Panc1 (cell line): ENCODE measurements at regions not wholly inside any gene's neighbourhood (a gene's known extent, or its start where the extent isn't known, plus 50 kb on each side); places are given as distances from the start of the nearest gene placed in this dataset.

Source experiments
- ATAC-seq: fragments of 200-7000 bp; cut with Tn5 transposase; 2 replicates; pipeline ENCODE4 v1.9.1; 2020; ENCODE audit warnings: mild to moderate bottlenecking, moderate library complexity
- BruUV-seq: library from RNA; stranded (reverse); fragments of 400-500 nt; replicated peaks from 2 replicates; lab custom pipeline; 2021; lab: Mats Ljungman, UMichigan
- CTCF ChIA-PET: fragments of 300-600 bp; sonication (Branson Sonifier 250); formaldehyde crosslinking; loops from one replicate; lab custom pipeline; 2022; ENCODE audit warnings: antibody characterized with exemption; lab: Charles Lee
- POLR2A ChIA-PET: fragments of 300-600 bp; sonication (Branson Sonifier 250); formaldehyde crosslinking; loops from one replicate; lab custom pipeline; 2022; ENCODE audit warnings: antibody characterized with exemption; lab: Charles Lee
- DNase-seq: peaks from one replicate; pipeline ENCODE4 v3.0.0-alpha.2; 2010; ENCODE audit warnings: low read depth, low spot score
- H3K27ac ChIP-seq: 2 replicates; pipeline ENCODE4 v1.5.1; 2011; ENCODE audit warnings: mild to moderate bottlenecking, low read length, inconsistent platforms
- H3K27me3 ChIP-seq: fragments of 200-500 bp; sonication (Bioruptor generic); 2 replicates; pipeline ENCODE4 v1.6.0; 2014; ENCODE audit warnings: low read length, inconsistent platforms; ENCODE audit not compliant: control insufficient read depth, insufficient read depth
- H3K36me3 ChIP-seq: fragments of 200-500 bp; sonication (Bioruptor generic); 2 replicates; pipeline ENCODE4 v1.5.1; 2014; ENCODE audit warnings: inconsistent platforms, mild to moderate bottlenecking, low read length, moderate library complexity; ENCODE audit not compliant: control insufficient read depth, insufficient read depth
- H3K4me1 ChIP-seq: 2 replicates; pipeline ENCODE4 v1.5.1; 2011; ENCODE audit warnings: inconsistent platforms, mild to moderate bottlenecking, low read length, moderate library complexity; ENCODE audit not compliant: control insufficient read depth, insufficient read depth
- H3K4me3 ChIP-seq, 2 experiments: 2 replicates each; pipeline ENCODE4 v1.5.1; 2011 to 2012; ENCODE audit warnings: low read depth in 2 of 2, low read length in 2 of 2, mild to moderate bottlenecking in 2 of 2, inconsistent platforms in 1 of 2, moderate library complexity in 1 of 2
- H3K9me3 ChIP-seq: fragments of 200-500 bp; sonication (Bioruptor generic); 2 replicates; pipeline ENCODE4 v1.5.1; 2014; ENCODE audit warnings: low read depth, mild to moderate bottlenecking, inconsistent platforms, low read length, moderate library complexity; ENCODE audit not compliant: control insufficient read depth, insufficient read depth
- POLR2AphosphoS5 ChIP-seq: IDR thresholded peaks from 2 replicates; pipeline ENCODE4 v1.6.1; 2012; ENCODE audit warnings: mild to moderate bottlenecking, low read depth, low read length, moderate library complexity
- REST ChIP-seq, 2 experiments: IDR thresholded peaks; 2 replicates each; pipeline ENCODE4 v1.6.1; 2011 to 2012; ENCODE audit warnings: low read depth in 2 of 2, control low read depth in 1 of 2, low read length in 1 of 2, mild to moderate bottlenecking in 1 of 2, moderate library complexity in 1 of 2; ENCODE audit not compliant: insufficient read depth in 1 of 2
- SIN3A ChIP-seq: IDR thresholded peaks from 2 replicates; pipeline ENCODE4 v1.6.1; 2012; ENCODE audit warnings: low read depth, mild to moderate bottlenecking, low read length, moderate library complexity, borderline replicate concordance; ENCODE audit not compliant: insufficient read depth
- TCF7L2 ChIP-seq: IDR thresholded peaks from 2 replicates; pipeline ENCODE4 v1.6.1; 2011; ENCODE audit warnings: mild to moderate bottlenecking, low read depth, low read length, inconsistent platforms
- in situ Hi-C: cut with HindIII; loops from 2 replicates; pipeline ENCODE4 v1.10.0; 2016; ENCODE audit warnings: low sequenced_read_pairs, low pct_unique_long_range_greater_than_20kb
- intact Hi-C: fragments of 100-400 bp; cut with micrococcal nuclease; formaldehyde crosslinking; loops from one replicate; pipeline ENCODE4 v1.10.0; 2022; ENCODE audit not compliant: unreplicated experiment
- TF ChIP-seq, protein P1 (sequence below): fragments of 450-650 bp; IDR thresholded peaks from 2 replicates; pipeline ENCODE4 v1.5.1; 2017; ENCODE audit warnings: mild to moderate bottlenecking

DNA sequence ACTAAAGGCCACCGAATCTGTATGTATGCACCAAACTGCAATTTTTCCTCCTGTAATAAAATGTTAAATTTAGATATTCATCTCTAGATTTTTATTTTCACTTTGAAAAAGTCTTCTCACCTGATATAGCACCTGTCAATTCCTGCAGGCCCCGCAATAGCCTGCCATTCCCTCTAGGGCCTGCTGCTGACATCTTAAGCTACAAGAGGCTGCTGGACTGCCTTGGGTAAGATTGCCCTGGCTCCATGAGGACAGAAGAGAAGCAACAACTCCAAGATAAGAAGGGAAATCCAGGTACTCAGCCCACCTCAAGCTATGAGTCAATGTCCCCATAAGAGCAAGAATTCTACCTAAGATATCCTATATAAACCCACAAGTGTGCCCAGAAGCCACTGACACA is 230.2 kb upstream of the AGTR2 start:
- Histone ChIP-seq H3K27ac (no peak overlapping the region), H3K36me3 (no peaks in the 10 kb centered on the region), H3K4me1 (no peaks in the 10 kb centered on the region), H3K4me3 (no peak overlapping the region), H3K27me3 (no peaks in the 10 kb centered on the region), H3K9me3 (peaks cover 7% of the 10 kb centered on the region; the same call in 1 of the 2 replicates)
- intact Hi-C loops (no loop called here), in situ Hi-C loops (no loop called here)
- CTCF ChIA-PET, result no interaction called here
- POLR2A ChIA-PET, result no interaction called here
- ATAC-seq, result no peak
- TF ChIP-seq POLR2AphosphoS5 (no peak), TCF7L2 (no peak), SIN3A (no peak), REST (IDR thresholded peaks at IDR 0.05; ENCODE audit: insufficient read depth in 1 of 2, low read depth in 2 of 2, low read length in 1 of 2) (no peak)
- TF ChIP-seq, protein P1, sequence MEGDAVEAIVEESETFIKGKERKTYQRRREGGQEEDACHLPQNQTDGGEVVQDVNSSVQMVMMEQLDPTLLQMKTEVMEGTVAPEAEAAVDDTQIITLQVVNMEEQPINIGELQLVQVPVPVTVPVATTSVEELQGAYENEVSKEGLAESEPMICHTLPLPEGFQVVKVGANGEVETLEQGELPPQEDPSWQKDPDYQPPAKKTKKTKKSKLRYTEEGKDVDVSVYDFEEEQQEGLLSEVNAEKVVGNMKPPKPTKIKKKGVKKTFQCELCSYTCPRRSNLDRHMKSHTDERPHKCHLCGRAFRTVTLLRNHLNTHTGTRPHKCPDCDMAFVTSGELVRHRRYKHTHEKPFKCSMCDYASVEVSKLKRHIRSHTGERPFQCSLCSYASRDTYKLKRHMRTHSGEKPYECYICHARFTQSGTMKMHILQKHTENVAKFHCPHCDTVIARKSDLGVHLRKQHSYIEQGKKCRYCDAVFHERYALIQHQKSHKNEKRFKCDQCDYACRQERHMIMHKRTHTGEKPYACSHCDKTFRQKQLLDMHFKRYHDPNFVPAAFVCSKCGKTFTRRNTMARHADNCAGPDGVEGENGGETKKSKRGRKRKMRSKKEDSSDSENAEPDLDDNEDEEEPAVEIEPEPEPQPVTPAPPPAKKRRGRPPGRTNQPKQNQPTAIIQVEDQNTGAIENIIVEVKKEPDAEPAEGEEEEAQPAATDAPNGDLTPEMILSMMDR, result no peak
- no peak for DNase-seq
- BruUV-seq, result no TSS peak

GRCh38 chrX:115940888-115941332 is 229.6 kb upstream of the AGTR2 start:
- TF ChIP-seq POLR2AphosphoS5, result no peak
- TF ChIP-seq, protein P1, result no peak
- no peak for TF ChIP-seq SIN3A
- no peak for TF ChIP-seq REST (IDR thresholded peaks at IDR 0.05; ENCODE audit: insufficient read depth in 1 of 2, low read depth in 2 of 2, low read length in 1 of 2)
- no peak for TF ChIP-seq TCF7L2
- no peak for ATAC-seq
- DNase-seq, result no peak
- Histone ChIP-seq H3K9me3 (peaks cover 5% of the 10 kb centered on the region; the same call in 1 of the 2 replicates), H3K4me3 (no peak overlapping the region), H3K36me3 (no peaks in the 10 kb centered on the region), H3K27me3 (no peaks in the 10 kb centered on the region), H3K27ac (no peak overlapping the region), H3K4me1 (no peaks in the 10 kb centered on the region)
- in situ Hi-C loops (no loop called here), intact Hi-C loops (no loop called here)
- ChIA-PET CTCF (no interaction called here), POLR2A (no interaction called here)
- no TSS peak for BruUV-seq
